Mesenchymal stem cell (in vitro differentiated cells and primary cell): ENCODE measurements at regions not wholly inside any gene's neighbourhood (a gene's known extent, or its start where the extent isn't known, plus 50 kb on each side); places are given as distances from the start of the nearest gene placed in this dataset.
A peak's percentile ranks its signal among the peaks of the same experiment; 100 is the strongest.

Source experiments
- DNase-seq: peaks from one replicate; pipeline ENCODE4 v3.0.0-alpha.2; 2013
- H2AFZ ChIP-seq: one replicate; pipeline ENCODE4 v1.6.1; 2013; ENCODE audit warnings: low read depth, mild to moderate bottlenecking, control low read depth, inconsistent platforms, low read length, moderate library complexity
- H2AK5ac ChIP-seq: 2 replicates; pipeline ENCODE4 v1.6.1; 2013; ENCODE audit warnings: low read length, moderate library complexity, mild to moderate bottlenecking, inconsistent platforms; ENCODE audit not compliant: severe bottlenecking
- H2BK120ac ChIP-seq: one replicate; pipeline ENCODE4 v1.6.1; 2013; ENCODE audit warnings: low read depth, mild to moderate bottlenecking, inconsistent platforms, low read length, moderate library complexity
- H2BK12ac ChIP-seq, 2 experiments: one replicate each; pipeline ENCODE4 v1.6.1; 2013; ENCODE audit warnings: inconsistent platforms in 2 of 2, low read length in 2 of 2, mild to moderate bottlenecking in 2 of 2, moderate library complexity in 2 of 2, control low read depth in 1 of 2
- H2BK15ac ChIP-seq: one replicate; pipeline ENCODE4 v1.6.1; 2013; ENCODE audit warnings: mild to moderate bottlenecking, low read depth, inconsistent platforms; ENCODE audit not compliant: poor library complexity, severe bottlenecking
- H2BK5ac ChIP-seq: 2 replicates; pipeline ENCODE4 v1.6.1; 2013; ENCODE audit warnings: low read depth, mild to moderate bottlenecking, low read length, control low read depth, inconsistent platforms; ENCODE audit not compliant: poor library complexity, severe bottlenecking
- H3K14ac ChIP-seq, 2 experiments: one replicate each; pipeline ENCODE4 v1.6.1; 2013; ENCODE audit warnings: inconsistent platforms in 2 of 2, low read length in 2 of 2, control low read depth in 1 of 2, mild to moderate bottlenecking in 1 of 2, moderate library complexity in 1 of 2
- H3K18ac ChIP-seq, 2 experiments: one replicate each; pipeline ENCODE4 v1.6.1; 2013; ENCODE audit warnings: inconsistent platforms in 2 of 2, low read length in 2 of 2, control low read depth in 1 of 2, low read depth in 1 of 2, mild to moderate bottlenecking in 1 of 2
- H3K23ac ChIP-seq, 2 experiments: one replicate each; pipeline ENCODE4 v1.6.1; 2013; ENCODE audit warnings: inconsistent platforms in 2 of 2, low read length in 2 of 2, mild to moderate bottlenecking in 2 of 2, moderate library complexity in 2 of 2, control low read depth in 1 of 2
- H3K27ac ChIP-seq: 2 replicates; pipeline ENCODE4 v1.5.1; 2013; ENCODE audit warnings: mild to moderate bottlenecking, moderate library complexity, low read length, control low read depth, inconsistent platforms; ENCODE audit not compliant: poor library complexity, severe bottlenecking
- H3K27me3 ChIP-seq, 2 experiments: 2 replicates each; pipeline versions ENCODE4 v1.6.1 to v1.7.0; 2013; ENCODE audit warnings: low read length in 2 of 2, mild to moderate bottlenecking in 2 of 2, moderate library complexity in 2 of 2, control low read depth in 1 of 2, inconsistent platforms in 1 of 2; ENCODE audit not compliant: control insufficient read depth in 1 of 2, insufficient read depth in 1 of 2
- H3K36me3 ChIP-seq, 2 experiments: 2 replicates each; pipeline versions ENCODE4 v1.6.1 to v1.7.0; 2013; ENCODE audit warnings: low read length in 2 of 2, control low read depth in 1 of 2, inconsistent platforms in 1 of 2, low read depth in 1 of 2, mild to moderate bottlenecking in 1 of 2; ENCODE audit not compliant: insufficient read depth in 2 of 2, control insufficient read depth in 1 of 2
- H3K4ac ChIP-seq, 2 experiments: one replicate each; pipeline ENCODE4 v1.6.1; 2013; ENCODE audit warnings: inconsistent platforms in 2 of 2, low read length in 2 of 2, mild to moderate bottlenecking in 2 of 2, moderate library complexity in 2 of 2, control low read depth in 1 of 2, low read depth in 1 of 2
- H3K4me1 ChIP-seq: 2 replicates; pipeline ENCODE4 v1.6.1; 2013; ENCODE audit warnings: low read depth, low read length, control low read depth; ENCODE audit not compliant: control insufficient read depth, insufficient read depth
- H3K4me2 ChIP-seq: 2 replicates; pipeline ENCODE4 v1.6.1; 2013; ENCODE audit warnings: low read length, mild to moderate bottlenecking, inconsistent platforms; ENCODE audit not compliant: poor library complexity, severe bottlenecking
- H3K4me3 ChIP-seq, 2 experiments: 2 replicates each; pipeline versions ENCODE4 v1.5.1 to v1.7.0; 2013; ENCODE audit warnings: low read length in 2 of 2, mild to moderate bottlenecking in 2 of 2, control low read depth in 1 of 2, low read depth in 1 of 2; ENCODE audit not compliant: insufficient read depth in 1 of 2
- H3K79me1 ChIP-seq: replicated peaks from 2 replicates; pipeline ENCODE4 v1.6.1; 2013; ENCODE audit warnings: mild to moderate bottlenecking, control low read depth, low read length, inconsistent platforms; ENCODE audit not compliant: poor library complexity, severe bottlenecking
- H3K9ac ChIP-seq: 2 replicates; pipeline ENCODE4 v1.7.0; 2013; ENCODE audit warnings: mild to moderate bottlenecking, low read length, moderate library complexity
- H3K9me3 ChIP-seq: 2 replicates; pipeline ENCODE4 v1.7.0; 2013; ENCODE audit warnings: mild to moderate bottlenecking, low read length; ENCODE audit not compliant: control insufficient read depth
- H4K8ac ChIP-seq: one replicate; pipeline ENCODE4 v1.6.1; 2013; ENCODE audit warnings: inconsistent platforms, mild to moderate bottlenecking, low read length, moderate library complexity
- H4K91ac ChIP-seq: one replicate; pipeline ENCODE4 v1.6.1; 2013; ENCODE audit warnings: mild to moderate bottlenecking, low read length, inconsistent platforms
- WGBS: methylation state at CpG from one replicate; pipeline ENCODE4 v1.1.7; 2013; ENCODE audit warnings: mixed read lengths; 5-methylcytosine and 5-hydroxymethylcytosine counted together

DNA sequence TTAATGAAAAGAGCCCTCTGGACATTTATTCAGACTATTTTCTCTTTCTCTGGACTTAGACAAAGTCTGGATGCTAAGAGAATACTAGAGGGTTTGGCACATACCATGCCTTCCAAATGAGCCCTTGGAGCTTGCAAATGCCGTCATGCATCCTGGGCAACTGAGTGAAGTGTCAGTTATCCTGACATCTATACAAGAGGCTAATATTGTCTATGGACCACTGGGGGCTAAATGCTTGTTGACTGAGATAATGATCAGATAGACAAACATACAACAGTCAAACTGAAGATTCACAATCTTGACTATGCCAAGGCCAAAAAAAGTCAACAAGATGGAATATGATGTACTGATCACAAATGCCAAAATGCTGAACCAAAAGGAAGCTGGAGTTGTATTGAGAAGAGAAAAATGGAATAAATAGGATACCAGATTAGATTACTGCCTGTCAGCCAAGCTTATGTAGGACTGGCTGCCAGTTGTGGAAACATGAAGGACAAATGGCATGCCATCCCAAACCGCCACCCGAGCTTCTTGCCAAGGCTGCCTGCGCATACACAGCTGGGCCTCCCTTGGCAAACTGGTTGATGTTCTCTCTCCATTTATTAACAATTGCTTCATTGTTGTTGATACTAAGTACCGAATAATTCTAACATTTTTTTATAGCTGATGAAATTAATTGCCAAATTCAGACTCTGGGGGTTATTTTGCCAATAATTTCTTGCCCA lies 240.1 kb upstream of the GRAMD2B start:
- no peak overlapping the region for H2BK5ac ChIP-seq
- H3K23ac ChIP-seq: no peak overlapping the region
- H4K91ac ChIP-seq: no peak overlapping the region
- no peaks in the 10 kb centered on the region for H3K27me3 ChIP-seq
- no peaks in the 10 kb centered on the region for H3K9me3 ChIP-seq
- 90% methylated on average over 3 of the region's 5 CpGs for WGBS
- no peaks in the 10 kb centered on the region for H3K4me1 ChIP-seq
- no peak overlapping the region for H4K8ac ChIP-seq
- no peak overlapping the region for H3K4me2 ChIP-seq
- peak overlapping the region in 1 of 2 experiments; percentile 15 for H3K14ac ChIP-seq
- no peak overlapping the region for H2BK12ac ChIP-seq
- H3K9ac ChIP-seq: no peak overlapping the region
- no peak overlapping the region for H2BK15ac ChIP-seq
- H2AFZ ChIP-seq: no peak overlapping the region
- H2AK5ac ChIP-seq: no peak overlapping the region
- H3K4ac ChIP-seq: no peak overlapping the region
- no peaks in the 10 kb centered on the region for H3K79me1 ChIP-seq
- DNase-seq: no peak
- H3K36me3 ChIP-seq: no peaks in the 10 kb centered on the region
- no peak overlapping the region for H2BK120ac ChIP-seq
- H3K27ac ChIP-seq: no peak overlapping the region
- H3K18ac ChIP-seq: no peak overlapping the region
- H3K4me3 ChIP-seq: no peak overlapping the region

DNA sequence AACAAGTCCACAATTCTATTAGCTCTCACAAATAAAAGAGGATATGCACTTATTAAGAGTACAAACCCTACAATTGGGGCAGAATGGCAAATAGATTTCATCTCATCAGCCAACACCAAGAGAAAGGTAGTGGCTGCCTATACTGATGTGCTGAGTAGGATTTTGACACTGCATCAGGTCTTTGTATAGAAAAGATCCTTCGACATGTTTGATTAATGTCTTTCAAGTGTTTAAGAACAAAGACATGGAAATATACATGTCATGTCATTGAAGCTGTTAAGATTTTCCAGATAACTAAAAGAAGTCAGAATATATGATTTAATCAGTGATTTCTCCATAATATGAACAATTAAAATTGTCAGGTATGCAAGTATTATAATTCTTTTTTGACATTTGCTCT lies 238.7 kb upstream of the GRAMD2B start:
- Histone ChIP-seq H4K91ac (no peak overlapping the region), H2BK5ac (no peak overlapping the region), H3K27me3 (no peaks in the 10 kb centered on the region), H3K79me1 (no peaks in the 10 kb centered on the region), H3K9me3 (no peaks in the 10 kb centered on the region), H3K4me3 (no peak overlapping the region), H3K14ac (no peak overlapping the region), H2BK12ac (no peak overlapping the region), H3K27ac (no peak overlapping the region), H3K18ac (no peak overlapping the region), H2BK15ac (no peak overlapping the region), H3K4me2 (no peak overlapping the region), H3K4me1 (no peaks in the 10 kb centered on the region), H3K23ac (no peak overlapping the region), H4K8ac (no peak overlapping the region), H3K4ac (no peak overlapping the region), H2AK5ac (no peak overlapping the region), H3K36me3 (no peaks in the 10 kb centered on the region), H2BK120ac (no peak overlapping the region), H3K9ac (no peak overlapping the region), H2AFZ (no peak overlapping the region)
- WGBS: 100% methylated on average over 1 of the region's 1 CpG
- DNase-seq: no peak

DNA sequence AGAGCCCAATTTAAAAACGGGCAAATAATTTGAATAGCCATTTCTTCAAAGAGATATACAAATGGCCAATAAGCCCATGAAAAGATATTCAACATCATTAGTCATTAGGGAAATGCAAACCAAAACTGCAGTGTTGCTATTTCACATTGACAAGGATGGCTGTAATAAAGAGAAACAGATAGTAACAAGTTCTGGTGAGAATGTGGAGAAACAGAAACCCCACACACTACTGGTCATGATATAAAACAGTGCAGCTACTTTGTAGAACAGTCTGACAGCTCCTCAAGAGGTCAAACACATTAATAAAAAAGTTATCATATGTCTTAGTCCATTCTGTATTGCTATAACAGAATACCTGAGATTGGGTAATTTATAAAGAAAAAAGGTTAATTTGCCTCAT lies 237.0 kb upstream of the GRAMD2B start:
- H2BK12ac ChIP-seq: no peak overlapping the region
- H3K4me1 ChIP-seq: no peaks in the 10 kb centered on the region
- H2BK5ac ChIP-seq: no peak overlapping the region
- no peak overlapping the region for H4K91ac ChIP-seq
- no peak overlapping the region for H3K4me3 ChIP-seq
- H3K14ac ChIP-seq: no peak overlapping the region
- WGBS: 86% methylated on average over 1 of the region's 1 CpG
- H4K8ac ChIP-seq: no peak overlapping the region
- no peak overlapping the region for H3K4ac ChIP-seq
- no peak overlapping the region for H2BK15ac ChIP-seq
- no peak overlapping the region for H3K23ac ChIP-seq
- H3K36me3 ChIP-seq: no peaks in the 10 kb centered on the region
- no peak overlapping the region for H3K18ac ChIP-seq
- DNase-seq: peak; percentile 4
- H3K79me1 ChIP-seq: no peaks in the 10 kb centered on the region
- H3K9ac ChIP-seq: no peak overlapping the region
- H3K9me3 ChIP-seq: no peaks in the 10 kb centered on the region
- H3K27me3 ChIP-seq: no peaks in the 10 kb centered on the region
- no peak overlapping the region for H2AFZ ChIP-seq
- H2BK120ac ChIP-seq: no peak overlapping the region
- H3K27ac ChIP-seq: no peak overlapping the region
- H2AK5ac ChIP-seq: no peak overlapping the region
- H3K4me2 ChIP-seq: no peak overlapping the region

DNA sequence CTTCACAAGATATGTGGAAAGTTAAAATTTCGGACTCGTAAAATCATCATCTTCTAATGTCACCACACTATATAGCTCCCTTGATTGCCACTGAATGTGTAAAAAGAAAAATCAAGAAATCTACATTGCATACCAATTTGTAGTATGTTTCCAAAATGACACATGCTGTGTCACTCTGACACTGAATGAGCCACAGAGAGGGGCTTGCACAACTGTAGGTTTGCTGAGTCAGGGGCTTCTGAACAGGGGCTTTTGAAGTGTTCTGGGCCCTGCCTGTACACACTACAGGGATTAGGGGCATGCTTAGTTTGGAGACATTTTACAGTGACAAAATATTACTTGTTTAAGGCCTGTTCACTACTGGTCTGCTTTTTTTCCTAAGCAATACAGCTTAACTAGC lies 234.4 kb upstream of the GRAMD2B start:
- H4K8ac ChIP-seq: no peak overlapping the region
- H4K91ac ChIP-seq: no peak overlapping the region
- H3K79me1 ChIP-seq: no peaks in the 10 kb centered on the region
- H2AFZ ChIP-seq: no peak overlapping the region
- H3K4ac ChIP-seq: no peak overlapping the region
- no peak overlapping the region for H2BK12ac ChIP-seq
- H3K27me3 ChIP-seq: no peaks in the 10 kb centered on the region
- no peaks in the 10 kb centered on the region for H3K36me3 ChIP-seq
- no peak for DNase-seq
- no peak overlapping the region for H3K18ac ChIP-seq
- no peaks in the 10 kb centered on the region for H3K9me3 ChIP-seq
- no peak overlapping the region for H3K4me3 ChIP-seq
- H2BK15ac ChIP-seq: no peak overlapping the region
- no peak overlapping the region for H3K23ac ChIP-seq
- H3K9ac ChIP-seq: no peak overlapping the region
- no peak overlapping the region for H3K4me2 ChIP-seq
- H3K27ac ChIP-seq: no peak overlapping the region
- H2BK5ac ChIP-seq: no peak overlapping the region
- WGBS: no CpG with 5 or more reads among the region's 2 CpGs
- no peaks in the 10 kb centered on the region for H3K4me1 ChIP-seq
- no peak overlapping the region for H2AK5ac ChIP-seq
- H2BK120ac ChIP-seq: no peak overlapping the region
- no peak overlapping the region for H3K14ac ChIP-seq
